GM12865 (cell line): ENCODE measurements at regions not wholly inside any gene's neighbourhood (a gene's known extent, or its start where the extent isn't known, plus 50 kb on each side); places are given as distances from the start of the nearest gene placed in this dataset.

Experiments used
- DNase-seq: peaks from one replicate; pipeline ENCODE4 v3.0.0; 2010; ENCODE audit warnings: low read depth
- H3K4me3 ChIP-seq: 2 replicates; pipeline ENCODE4 v1.5.1; 2011; ENCODE audit warnings: mild to moderate bottlenecking, low read depth, low read length, control low read depth
- CTCF ChIP-seq: IDR thresholded peaks from 2 replicates; pipeline ENCODE4 v1.5.1; 2011; ENCODE audit warnings: low read length, control low read depth, low read depth, inconsistent platforms; ENCODE audit not compliant: insufficient read depth; ENCODE audit errors: missing control alignments

- H3K4me3 ChIP-seq, result no peak overlapping the region
- TF ChIP-seq CTCF, result no peak
- DNase-seq, result no peak
Measured at GRCh38 chr12:114274131-114274530, 131.8 kb downstream of the TBX5 start.

GRCh38 chr12:114272605-114273004 lies 133.3 kb downstream of the TBX5 start:
- TF ChIP-seq CTCF, result no peak
- no peak for DNase-seq
- no peak overlapping the region for H3K4me3 ChIP-seq

GRCh38 chr12:114272071-114272470 lies 133.9 kb downstream of the TBX5 start:
- no peak for TF ChIP-seq CTCF
- H3K4me3 ChIP-seq, result no peak overlapping the region
- no peak for DNase-seq

- peak; percentile 3 for DNase-seq
- TF ChIP-seq CTCF, result no peak
- no peak overlapping the region for H3K4me3 ChIP-seq
Measured at GRCh38 chr12:114269153-114269552, 136.8 kb downstream of the TBX5 start.

GRCh38 chr12:114266536-114266935 lies 139.4 kb downstream of the TBX5 start:
- TF ChIP-seq CTCF, result no peak
- DNase-seq, result no peak
- no peak overlapping the region for H3K4me3 ChIP-seq

- no peak for DNase-seq
- no peak for TF ChIP-seq CTCF
- H3K4me3 ChIP-seq, result no peak overlapping the region
Measured at GRCh38 chr12:114265036-114265435, 140.9 kb downstream of the TBX5 start.

- no peak for DNase-seq
- no peak for TF ChIP-seq CTCF
- H3K4me3 ChIP-seq, result no peak overlapping the region
Measured at GRCh38 chr12:114263056-114263805, 142.7 kb downstream of the TBX5 start.
